Immature natural killer cell (primary cell): ENCODE measurements at regions not wholly inside any gene's neighbourhood (a gene's known extent, or its start where the extent isn't known, plus 50 kb on each side); places are given as distances from the start of the nearest gene placed in this dataset.
"Not testable (repeated sequence)": the region's sequence is repeated elsewhere in the genome, so short reads cannot be mapped to it uniquely, and the experiment has no call there.

Experiments
- DNase-seq, 3 donors: peaks; one replicate each; pipeline ENCODE4 v3.0.0; 2022; ENCODE audit warnings: mixed read lengths in 1 of 3
- H3K27ac Mint-ChIP-seq, 6 donors: one replicate each; pipeline ENCODE4 v1.8.0; 2020; ENCODE audit warnings: mixed read lengths in 6 of 6, mild to moderate bottlenecking in 5 of 6, inconsistent platforms in 4 of 6, moderate library complexity in 3 of 6
- H3K27me3 Mint-ChIP-seq, 3 donors: one replicate each; pipeline ENCODE4 v1.8.0; 2020 to 2021; ENCODE audit warnings: low read depth in 3 of 3, mild to moderate bottlenecking in 3 of 3, mixed read lengths in 3 of 3, moderate library complexity in 3 of 3, inconsistent platforms in 1 of 3
- H3K36me3 Mint-ChIP-seq, 3 donors: one replicate each; pipeline ENCODE4 v1.8.0; 2020; ENCODE audit warnings: mixed read lengths in 3 of 3, inconsistent platforms in 2 of 3, mild to moderate bottlenecking in 2 of 3
- H3K4me1 Mint-ChIP-seq, 2 donors: one replicate each; pipeline ENCODE4 v1.8.0; 2020; ENCODE audit warnings: inconsistent platforms in 2 of 2, mild to moderate bottlenecking in 2 of 2, mixed read lengths in 2 of 2, moderate library complexity in 1 of 2
- H3K4me3 Mint-ChIP-seq, 5 donors: one replicate each; pipeline ENCODE4 v1.8.0; 2020; ENCODE audit warnings: mild to moderate bottlenecking in 5 of 5, mixed read lengths in 5 of 5, inconsistent platforms in 3 of 5, moderate library complexity in 3 of 5
- H3K9me3 Mint-ChIP-seq, 6 donors: one replicate each; pipeline ENCODE4 v1.8.0; 2020; ENCODE audit warnings: mild to moderate bottlenecking in 6 of 6, mixed read lengths in 6 of 6, inconsistent platforms in 4 of 6, moderate library complexity in 3 of 6

GRCh38 chr3:7977245-7978086, 524.2 kb upstream of the LMCD1 start:
- Mint-ChIP-seq H3K36me3 (no peaks in the 10 kb centered on the region), H3K9me3 (peaks cover 0 to 3% (median 0%) of the 10 kb centered on the region in 6 donors), H3K27me3 (no peaks in the 10 kb centered on the region), H3K4me3 (no peak overlapping the region), H3K27ac (no peak overlapping the region), H3K4me1 (no peaks in the 10 kb centered on the region)
- DNase-seq, result no peak

GRCh38 chr3:7978087-7978422, 523.6 kb upstream of the LMCD1 start:
- H3K27ac Mint-ChIP-seq, result no peak overlapping the region
- no peak for DNase-seq
- H3K27me3 Mint-ChIP-seq, result no peaks in the 10 kb centered on the region
- no peak overlapping the region for H3K4me3 Mint-ChIP-seq
- H3K4me1 Mint-ChIP-seq, result no peaks in the 10 kb centered on the region
- H3K36me3 Mint-ChIP-seq, result no peaks in the 10 kb centered on the region
- H3K9me3 Mint-ChIP-seq, result peaks cover 0 to 3% (median 0%) of the 10 kb centered on the region in 6 donors

GRCh38 chr3:7982126-7982525, 519.5 kb upstream of the LMCD1 start:
- no peak overlapping the region for H3K4me3 Mint-ChIP-seq
- peaks cover 0 to 5% (median 0%) of the 10 kb centered on the region in 6 donors for H3K9me3 Mint-ChIP-seq
- H3K4me1 Mint-ChIP-seq, result no peaks in the 10 kb centered on the region
- no peak for DNase-seq
- H3K27ac Mint-ChIP-seq, result no peak overlapping the region
- H3K27me3 Mint-ChIP-seq, result no peaks in the 10 kb centered on the region
- H3K36me3 Mint-ChIP-seq, result no peaks in the 10 kb centered on the region

- Mint-ChIP-seq H3K27me3 (peaks cover 0 to 2% (median 2%) of the 10 kb centered on the region in 3 donors), H3K27ac (no peak overlapping the region), H3K4me1 (no peaks in the 10 kb centered on the region), H3K4me3 (no peak overlapping the region), H3K36me3 (no peaks in the 10 kb centered on the region), H3K9me3 (peaks cover 0 to 12% (median 2%) of the 10 kb centered on the region in 6 donors)
- DNase-seq, result no peak
Measured at GRCh38 chr3:7999384-7999783, 502.2 kb upstream of the LMCD1 start.

- Mint-ChIP-seq H3K27ac (no peak overlapping the region), H3K4me1 (no peaks in the 10 kb centered on the region), H3K4me3 (no peak overlapping the region), H3K9me3 (peaks cover 0 to 12% (median 2%) of the 10 kb centered on the region in 6 donors), H3K27me3 (peaks cover 0 to 2% (median 2%) of the 10 kb centered on the region in 3 donors), H3K36me3 (no peaks in the 10 kb centered on the region)
- DNase-seq, result no peak
Measured at GRCh38 chr3:8001307-8001706, 500.3 kb upstream of the LMCD1 start.

- Mint-ChIP-seq H3K27ac (no peak overlapping the region), H3K27me3 (peaks cover 0 to 2% (median 2%) of the 10 kb centered on the region in 3 donors), H3K9me3 (peaks cover 0 to 12% (median 2%) of the 10 kb centered on the region in 6 donors), H3K4me3 (no peak overlapping the region), H3K36me3 (no peaks in the 10 kb centered on the region), H3K4me1 (no peaks in the 10 kb centered on the region)
- no peak for DNase-seq
Measured at GRCh38 chr3:8001712-8002111, 499.9 kb upstream of the LMCD1 start.

- Mint-ChIP-seq H3K9me3 (peaks cover 0 to 13% (median 3%) of the 10 kb centered on the region in 6 donors), H3K4me3 (no peak overlapping the region), H3K36me3 (no peaks in the 10 kb centered on the region), H3K27ac (no peak overlapping the region), H3K4me1 (no peaks in the 10 kb centered on the region), H3K27me3 (peaks cover 0 to 3% (median 0%) of the 10 kb centered on the region in 3 donors)
- DNase-seq, result no peak
Measured at GRCh38 chr3:8011902-8012301, 489.7 kb upstream of the LMCD1 start.

- Mint-ChIP-seq H3K9me3 (peaks cover 9 to 35% (median 13%) of the 10 kb centered on the region in 6 donors), H3K27me3 (no peaks in the 10 kb centered on the region), H3K36me3 (peaks cover 0 to 2% (median 0%) of the 10 kb centered on the region in 3 donors), H3K27ac (no peak overlapping the region), H3K4me1 (no peaks in the 10 kb centered on the region), H3K4me3 (no peak overlapping the region)
- no peak for DNase-seq
Measured at GRCh38 chr3:8020047-8020841, 481.4 kb upstream of the LMCD1 start.

- Mint-ChIP-seq H3K9me3 (peaks cover 0 to 20% (median 5%) of the 10 kb centered on the region in 6 donors), H3K27ac (no peak overlapping the region), H3K4me3 (no peak overlapping the region), H3K4me1 (no peaks in the 10 kb centered on the region), H3K36me3 (peaks cover 0 to 5% (median 4%) of the 10 kb centered on the region in 3 donors), H3K27me3 (peaks cover 0 to 3% (median 0%) of the 10 kb centered on the region in 3 donors)
- DNase-seq, result no peak
Measured at GRCh38 chr3:8027954-8028353, 473.7 kb upstream of the LMCD1 start.

- Mint-ChIP-seq H3K9me3 (peaks cover 0 to 6% (median 0%) of the 10 kb centered on the region in 6 donors), H3K27ac (no peak overlapping the region), H3K36me3 (no peaks in the 10 kb centered on the region), H3K4me1 (no peaks in the 10 kb centered on the region), H3K27me3 (peaks cover 4 to 7% (median 4%) of the 10 kb centered on the region in 3 donors), H3K4me3 (no peak overlapping the region)
- no peak for DNase-seq
Measured at GRCh38 chr3:8050283-8050682, 451.3 kb upstream of the LMCD1 start.

- DNase-seq, result no peak
- no peaks in the 10 kb centered on the region for H3K4me1 Mint-ChIP-seq
- H3K27ac Mint-ChIP-seq, result no peak overlapping the region
- peaks cover 0 to 6% (median under 1%) of the 10 kb centered on the region in 6 donors for H3K9me3 Mint-ChIP-seq
- no peaks in the 10 kb centered on the region for H3K36me3 Mint-ChIP-seq
- H3K27me3 Mint-ChIP-seq, result peaks cover 1 to 4% (median 4%) of the 10 kb centered on the region in 3 donors
- H3K4me3 Mint-ChIP-seq, result no peak overlapping the region
Measured at GRCh38 chr3:8052659-8053058, 449.0 kb upstream of the LMCD1 start.

- H3K36me3 Mint-ChIP-seq, H3K4me1 Mint-ChIP-seq, H3K9me3 Mint-ChIP-seq, H3K4me3 Mint-ChIP-seq, H3K27ac Mint-ChIP-seq, DNase-seq, H3K27me3 Mint-ChIP-seq: not testable (repeated sequence)
Measured at GRCh38 chr3:8068135-8068534, 433.5 kb upstream of the LMCD1 start.

- no peaks in the 10 kb centered on the region for H3K36me3 Mint-ChIP-seq
- no peak overlapping the region for H3K4me3 Mint-ChIP-seq
- no peak overlapping the region for H3K27ac Mint-ChIP-seq
- H3K9me3 Mint-ChIP-seq, result peaks cover 0 to 9% (median 4%) of the 10 kb centered on the region in 6 donors
- no peak for DNase-seq
- no peaks in the 10 kb centered on the region for H3K4me1 Mint-ChIP-seq
- peaks cover 0 to 4% (median 0%) of the 10 kb centered on the region in 3 donors for H3K27me3 Mint-ChIP-seq
Measured at GRCh38 chr3:8069471-8069870, 432.2 kb upstream of the LMCD1 start.

- no peak for DNase-seq
Measured at GRCh38 chr3:8070011-8070410, 431.6 kb upstream of the LMCD1 start.

More at GRCh38 chr3:8070011-8070410, 431.6 kb upstream of the LMCD1 start:
- H3K4me1 Mint-ChIP-seq, result no peaks in the 10 kb centered on the region
- no peak overlapping the region for H3K27ac Mint-ChIP-seq
- peaks cover 0 to 8% (median 3%) of the 10 kb centered on the region in 6 donors for H3K9me3 Mint-ChIP-seq
- H3K27me3 Mint-ChIP-seq, result peaks cover 0 to 4% (median 0%) of the 10 kb centered on the region in 3 donors
- H3K4me3 Mint-ChIP-seq, result no peak overlapping the region
- H3K36me3 Mint-ChIP-seq, result no peaks in the 10 kb centered on the region
